NCI-H2227 (cell line): ENCODE measurements at regions not wholly inside any gene's neighbourhood (a gene's known extent, or its start where the extent isn't known, plus 50 kb on each side); places are given as distances from the start of the nearest gene placed in this dataset.
"Not testable (repeated sequence)": the region's sequence is repeated elsewhere in the genome, so short reads cannot be mapped to it uniquely, and the experiment has no call there.

Experiments used
- DNase-seq: peaks from one replicate; lab custom pipeline; 2025; ENCODE audit not compliant: unreplicated experiment; lab: John Stamatoyannopoulos, UW

GRCh38 chr3:145482735-145483134, 678.2 kb downstream of the PLOD2 start:
- not testable (repeated sequence) for DNase-seq

- no peak for DNase-seq
Measured at GRCh38 chr3:145483992-145484391, 677.0 kb downstream of the PLOD2 start.

GRCh38 chr3:145489011-145489410, 672.0 kb downstream of the PLOD2 start:
- no peak for DNase-seq

GRCh38 chr3:145490088-145491048, 670.6 kb downstream of the PLOD2 start:
- no peak for DNase-seq

- DNase-seq = no peak
Measured at GRCh38 chr3:145492456-145492855, 668.5 kb downstream of the PLOD2 start.

- not testable (repeated sequence) for DNase-seq
Measured at GRCh38 chr3:145517416-145517815, 643.6 kb downstream of the PLOD2 start.

- DNase-seq = no peak
Measured at GRCh38 chr3:145518639-145519038, 642.3 kb downstream of the PLOD2 start.

- DNase-seq = no peak
Measured at GRCh38 chr3:145519398-145520047, 641.5 kb downstream of the PLOD2 start.

- DNase-seq = no peak
Measured at GRCh38 chr3:145522179-145522578, 638.8 kb downstream of the PLOD2 start.

GRCh38 chr3:145522893-145523651, 637.9 kb downstream of the PLOD2 start:
- no peak for DNase-seq

- DNase-seq = no peak
Measured at GRCh38 chr3:145531548-145531947, 629.4 kb downstream of the PLOD2 start.

- DNase-seq = no peak
Measured at GRCh38 chr3:145533696-145534095, 627.3 kb downstream of the PLOD2 start.

GRCh38 chr3:145536461-145536860, 624.5 kb downstream of the PLOD2 start:
- no peak for DNase-seq

GRCh38 chr3:145550522-145550921, 610.5 kb downstream of the PLOD2 start:
- DNase-seq = no peak

- DNase-seq = no peak
Measured at GRCh38 chr3:145557405-145557804, 603.6 kb downstream of the PLOD2 start.

- DNase-seq = no peak
Measured at GRCh38 chr3:145578471-145578870, 582.5 kb downstream of the PLOD2 start.

- no peak for DNase-seq
Measured at GRCh38 chr3:145581694-145582093, 579.3 kb downstream of the PLOD2 start.

- DNase-seq = no peak
Measured at GRCh38 chr3:145604851-145605250, 556.1 kb downstream of the PLOD2 start.

- DNase-seq = no peak
Measured at GRCh38 chr3:145620002-145620401, 541.0 kb downstream of the PLOD2 start.

- DNase-seq = no peak
Measured at GRCh38 chr3:145620486-145620885, 540.5 kb downstream of the PLOD2 start.

- no peak for DNase-seq
Measured at GRCh38 chr3:145623349-145623748, 537.6 kb downstream of the PLOD2 start.
